Testis (tissue), 2 donors: ENCODE measurements at regions not wholly inside any gene's neighbourhood (a gene's known extent, or its start where the extent isn't known, plus 50 kb on each side); places are given as distances from the start of the nearest gene placed in this dataset.

Experiments
- DNase-seq: peaks from one replicate; pipeline ENCODE4 v3.0.0-alpha.2; 2019
- H3K27ac ChIP-seq, 2 donors: fragments of 200-600 bp; sonication (generic); one replicate each; pipeline ENCODE4 v1.5.1; 2019
- H3K27me3 ChIP-seq: fragments of 200-600 bp; sonication (generic); one replicate; pipeline ENCODE4 v1.5.1; 2019
- H3K36me3 ChIP-seq: fragments of 200-600 bp; sonication (generic); one replicate; pipeline ENCODE4 v1.5.1; 2017; ENCODE audit warnings: low read depth; ENCODE audit errors: missing control alignments
- H3K4me1 ChIP-seq: fragments of 200-600 bp; sonication (generic); one replicate; pipeline ENCODE4 v1.5.1; 2019
- H3K4me3 ChIP-seq, 2 donors: fragments of 200-600 bp; sonication (generic); one replicate each; pipeline ENCODE4 v1.5.1; 2017 to 2019
- H3K9me3 ChIP-seq: fragments of 200-600 bp; sonication (generic); one replicate; pipeline ENCODE4 v1.5.1; 2017
- CTCF ChIP-seq, 3 experiments: fragments of 450-650 bp in 2 of 3; fragments of 200-600 bp in 1 of 3; sonication (generic) in 1 of 3; IDR thresholded peaks; one replicate each; pipeline ENCODE4 v1.5.1; 2016 to 2019; ENCODE audit warnings: antibody characterized with exemption in 3 of 3, mild to moderate bottlenecking in 2 of 3, moderate library complexity in 1 of 3
- POLR2A ChIP-seq: fragments of 450-650 bp; IDR thresholded peaks from one replicate; pipeline ENCODE4 v1.6.1; 2017; ENCODE audit warnings: antibody characterized with exemption, mild to moderate bottlenecking, moderate library complexity
- WGBS, 2 donors: methylation state at CpG; one replicate each; pipeline ENCODE4 v1.1.5; 2018; 5-methylcytosine and 5-hydroxymethylcytosine counted together
- intact Hi-C: fragments of 100-400 bp; cut with DNase I; formaldehyde crosslinking; loops from one replicate; pipeline ENCODE4 v1.15.1; 2023; ENCODE audit warnings: low total_unique reads

GRCh38 chr2:200084036-200084435, 128.7 kb downstream of the MAIP1 start:
- H3K36me3 ChIP-seq = no peaks in the 10 kb centered on the region
- TF ChIP-seq POLR2A (no peak), CTCF (IDR thresholded peaks at IDR 0.05) (no peak)
- no peaks in the 10 kb centered on the region for H3K9me3 ChIP-seq
- no peak for DNase-seq
- no peak overlapping the region for H3K27ac ChIP-seq
- no peaks in the 10 kb centered on the region for H3K4me1 ChIP-seq
- H3K27me3 ChIP-seq = no peaks in the 10 kb centered on the region
- intact Hi-C loops = no loop called here
- no peak overlapping the region for H3K4me3 ChIP-seq

- intact Hi-C loops = no loop called here
- Histone ChIP-seq H3K9me3 (no peaks in the 10 kb centered on the region), H3K4me3 (no peak overlapping the region), H3K4me1 (no peaks in the 10 kb centered on the region), H3K27ac (no peak overlapping the region), H3K27me3 (no peaks in the 10 kb centered on the region), H3K36me3 (no peaks in the 10 kb centered on the region)
- WGBS, 2 donors = 63 to 67% methylated on average over 9 of the region's 9 CpGs
- TF ChIP-seq POLR2A = no peak
- no peak for TF ChIP-seq CTCF (IDR thresholded peaks at IDR 0.05)
- DNase-seq = no peak
Observed at GRCh38 chr2:200086911-200087310, 131.5 kb downstream of the MAIP1 start.

- no peak for DNase-seq
- intact Hi-C loops = no loop called here
- TF ChIP-seq CTCF (IDR thresholded peaks at IDR 0.05) (no peak), POLR2A (no peak)
- Histone ChIP-seq H3K27me3 (no peaks in the 10 kb centered on the region), H3K36me3 (no peaks in the 10 kb centered on the region), H3K9me3 (no peaks in the 10 kb centered on the region), H3K27ac (no peak overlapping the region), H3K4me1 (no peaks in the 10 kb centered on the region), H3K4me3 (no peak overlapping the region)
- 60 to 61% methylated on average over 5 of the region's 5 CpGs for WGBS, 2 donors
Observed at GRCh38 chr2:200087451-200087850, 132.1 kb downstream of the MAIP1 start.

GRCh38 chr2:200089040-200089755, 133.8 kb downstream of the MAIP1 start:
- Histone ChIP-seq H3K4me1 (no peaks in the 10 kb centered on the region), H3K9me3 (no peaks in the 10 kb centered on the region), H3K4me3 (no peak overlapping the region), H3K27ac (no peak overlapping the region), H3K36me3 (no peaks in the 10 kb centered on the region), H3K27me3 (no peaks in the 10 kb centered on the region)
- intact Hi-C loops = no loop called here
- WGBS, 2 donors = 63 to 66% methylated on average over 6 of the region's 6 CpGs
- DNase-seq = no peak
- TF ChIP-seq POLR2A (no peak), CTCF (IDR thresholded peaks at IDR 0.05) (no peak)

GRCh38 chr2:200089756-200090109, 134.4 kb downstream of the MAIP1 start:
- 78 to 82% methylated on average over 6 of the region's 6 CpGs for WGBS, 2 donors
- intact Hi-C loops = no loop called here
- Histone ChIP-seq H3K27me3 (no peaks in the 10 kb centered on the region), H3K4me3 (no peak overlapping the region), H3K27ac (no peak overlapping the region), H3K4me1 (no peaks in the 10 kb centered on the region), H3K9me3 (no peaks in the 10 kb centered on the region), H3K36me3 (no peaks in the 10 kb centered on the region)
- DNase-seq = no peak
- no peak for TF ChIP-seq CTCF (IDR thresholded peaks at IDR 0.05)
- no peak for TF ChIP-seq POLR2A
